NCI-H82 treated with DMSO at 0.1 percent for 48 hours (cell line): ENCODE measurements at regions not wholly inside any gene's neighbourhood (a gene's known extent, or its start where the extent isn't known, plus 50 kb on each side); places are given as distances from the start of the nearest gene placed in this dataset.
A peak's percentile ranks its signal among the peaks of the same experiment; 100 is the strongest.
"Not testable (repeated sequence)": the region's sequence is repeated elsewhere in the genome, so short reads cannot be mapped to it uniquely, and the experiment has no call there.

Experiments
- DNase-seq: peaks from one replicate; lab custom pipeline; 2025; ENCODE audit not compliant: unreplicated experiment; lab: John Stamatoyannopoulos, UW

GRCh38 chr1:222077206-222077605, 335.3 kb upstream of the DUSP10 start:
- DNase-seq: no peak

- no peak for DNase-seq
Observed at GRCh38 chr1:222074317-222074716, 332.4 kb upstream of the DUSP10 start.

- DNase-seq: no peak
Observed at GRCh38 chr1:222073307-222073995, 331.6 kb upstream of the DUSP10 start.

- peak; percentile 24 for DNase-seq
Observed at GRCh38 chr1:222071387-222071786, 329.5 kb upstream of the DUSP10 start.

- no peak for DNase-seq
Observed at GRCh38 chr1:222068937-222069336, 327.0 kb upstream of the DUSP10 start.

- no peak for DNase-seq
Observed at GRCh38 chr1:222068101-222068500, 326.2 kb upstream of the DUSP10 start.

GRCh38 chr1:222066539-222066938, 324.6 kb upstream of the DUSP10 start:
- no peak for DNase-seq

GRCh38 chr1:222065234-222065633, 323.3 kb upstream of the DUSP10 start:
- no peak for DNase-seq

- no peak for DNase-seq
Observed at GRCh38 chr1:222064388-222065211, 322.7 kb upstream of the DUSP10 start.

GRCh38 chr1:222062640-222063039, 320.8 kb upstream of the DUSP10 start:
- no peak for DNase-seq

GRCh38 chr1:222061711-222062359, 319.9 kb upstream of the DUSP10 start:
- no peak for DNase-seq

- no peak for DNase-seq
Observed at GRCh38 chr1:222060210-222060916, 318.5 kb upstream of the DUSP10 start.

GRCh38 chr1:222058249-222058648, 316.4 kb upstream of the DUSP10 start:
- DNase-seq: no peak

GRCh38 chr1:222057162-222057561, 315.3 kb upstream of the DUSP10 start:
- no peak for DNase-seq

GRCh38 chr1:222054416-222054815, 312.5 kb upstream of the DUSP10 start:
- no peak for DNase-seq

GRCh38 chr1:222053790-222054294, 312.0 kb upstream of the DUSP10 start:
- DNase-seq: no peak

- DNase-seq: not testable (repeated sequence)
Observed at GRCh38 chr1:222051311-222051710, 309.4 kb upstream of the DUSP10 start.

- not testable (repeated sequence) for DNase-seq
Observed at GRCh38 chr1:222049661-222050060, 307.8 kb upstream of the DUSP10 start.

- no peak for DNase-seq
Observed at GRCh38 chr1:222049176-222049575, 307.3 kb upstream of the DUSP10 start.

- DNase-seq: no peak
Observed at GRCh38 chr1:222048094-222048595, 306.3 kb upstream of the DUSP10 start.

- DNase-seq: no peak
Observed at GRCh38 chr1:222047366-222047765, 305.5 kb upstream of the DUSP10 start.
